Stomach (tissue), 8 donors: ENCODE measurements at regions not wholly inside any gene's neighbourhood (a gene's known extent, or its start where the extent isn't known, plus 50 kb on each side); places are given as distances from the start of the nearest gene placed in this dataset.

Experiments
- DNase-seq, 2 donors: peaks; one replicate each; pipeline versions ENCODE4 v3.0.0 to v3.0.0-alpha.2; 2013 to 2019
- H3K27ac ChIP-seq, 5 donors: fragments of 200-600 bp in 4 of 5; sonication (generic) in 4 of 5; one replicate each; pipeline ENCODE4 v1.5.1; 2013 to 2019; ENCODE audit warnings: mild to moderate bottlenecking in 1 of 5, moderate library complexity in 1 of 5
- H3K27me3 ChIP-seq, 3 donors: fragments of 200-600 bp; sonication (generic); one replicate each; pipeline ENCODE4 v1.5.1; 2017 to 2019; ENCODE audit warnings: mixed run types in 1 of 3
- H3K36me3 ChIP-seq, 4 donors: fragments of 200-600 bp; sonication (generic); 1 replicate in 3 of 4; 2 replicates in 1 of 4; pipeline ENCODE4 v1.5.1; 2016 to 2019
- H3K4me1 ChIP-seq, 4 donors: fragments of 200-600 bp; sonication (generic); one replicate each; pipeline ENCODE4 v1.5.1; 2016 to 2019
- H3K4me3 ChIP-seq, 4 donors: fragments of 200-600 bp; sonication (generic) in 3 of 4; one replicate each; pipeline ENCODE4 v1.5.1; 2016 to 2019; ENCODE audit warnings: mild to moderate bottlenecking in 1 of 4
- H3K9me3 ChIP-seq, 4 donors: fragments of 200-600 bp; sonication (generic); one replicate each; pipeline ENCODE4 v1.5.1; 2016 to 2019
- CTCF ChIP-seq, 7 experiments: fragments of 450-650 bp in 4 of 7; fragments of 200-600 bp in 3 of 7; sonication (generic) in 3 of 7; IDR thresholded peaks; one replicate each; pipeline ENCODE4 v1.5.1; 2016 to 2019; ENCODE audit warnings: antibody characterized with exemption in 7 of 7, control low read depth in 2 of 7, mild to moderate bottlenecking in 1 of 7
- EP300 ChIP-seq: sonication (generic); formaldehyde crosslinking; IDR thresholded peaks from one replicate; pipeline ENCODE4 v1.6.1; 2017; ENCODE audit warnings: antibody characterized with exemption
- POLR2A ChIP-seq, 4 donors: fragments of 450-650 bp; IDR thresholded peaks; one replicate each; pipeline ENCODE4 v1.6.1; 2016; ENCODE audit warnings: antibody characterized with exemption in 4 of 4, control low read depth in 2 of 4, mild to moderate bottlenecking in 1 of 4, moderate library complexity in 1 of 4
- POLR2AphosphoS5 ChIP-seq, 3 donors: sonication (generic); formaldehyde crosslinking; IDR thresholded peaks; one replicate each; pipeline ENCODE4 v1.6.1; 2016; ENCODE audit warnings: antibody characterized with exemption in 3 of 3
- WGBS, 5 donors: extraction: QIAGEN DNeasy Blood & Tissue Kit in 3 of 5; methylation state at CpG; one replicate each; pipeline versions ENCODE4 v1.1.5 to v1.1.7; 2013 to 2018; 5-methylcytosine and 5-hydroxymethylcytosine counted together
- intact Hi-C: fragments of 100-400 bp; cut with DNase I; formaldehyde crosslinking; loops from one replicate; pipeline ENCODE4 v1.15.1; 2023; ENCODE audit warnings: low total_unique reads
- donor health status: healthy with polysubstance abuse.
- donor health status: Bipolar disorder and iron deficiency.
- donor health status: healthy.

GRCh38 chr2:66344087-66344663, 90.8 kb upstream of the MEIS1 start:
- no peaks in the 10 kb centered on the region for H3K9me3 ChIP-seq
- H3K4me3 ChIP-seq, result no peak overlapping the region
- TF ChIP-seq POLR2A (IDR thresholded peaks at IDR 0.05) (no peak), CTCF (IDR thresholded peaks at IDR 0.05) (no peak), POLR2AphosphoS5 (IDR thresholded peaks at IDR 0.05) (no peak), EP300 (no peak)
- H3K4me1 ChIP-seq, result no peaks in the 10 kb centered on the region
- WGBS, 5 donors, result 64 to 92% (median 88%) methylated on average over 1 of the region's 1 CpG
- no peaks in the 10 kb centered on the region for H3K27me3 ChIP-seq
- intact Hi-C loops, result no loop called here
- no peak for DNase-seq
- no peaks in the 10 kb centered on the region for H3K36me3 ChIP-seq
- no peak overlapping the region for H3K27ac ChIP-seq

- DNase-seq, result no peak
- Histone ChIP-seq H3K4me1 (no peaks in the 10 kb centered on the region), H3K27me3 (no peaks in the 10 kb centered on the region), H3K4me3 (no peak overlapping the region), H3K27ac (no peak overlapping the region), H3K36me3 (no peaks in the 10 kb centered on the region), H3K9me3 (no peaks in the 10 kb centered on the region)
- 50 to 74% (median 66%) methylated on average over 1 of the region's 1 CpG for WGBS, 5 donors
- TF ChIP-seq EP300 (no peak), CTCF (IDR thresholded peaks at IDR 0.05) (no peak), POLR2A (IDR thresholded peaks at IDR 0.05) (no peak), POLR2AphosphoS5 (IDR thresholded peaks at IDR 0.05) (no peak)
- intact Hi-C loops, result no loop called here
Observed at GRCh38 chr2:66343259-66343658, 91.7 kb upstream of the MEIS1 start.

GRCh38 chr2:66340521-66340920, 94.4 kb upstream of the MEIS1 start:
- WGBS, 5 donors, result 72 to 79% (median 75%) methylated on average over 5 of the region's 5 CpGs
- intact Hi-C loops, result no loop called here
- no peak overlapping the region for H3K27ac ChIP-seq
- no peaks in the 10 kb centered on the region for H3K9me3 ChIP-seq
- TF ChIP-seq POLR2A (IDR thresholded peaks at IDR 0.05) (no peak), CTCF (IDR thresholded peaks at IDR 0.05) (no peak), POLR2AphosphoS5 (IDR thresholded peaks at IDR 0.05) (no peak), EP300 (no peak)
- H3K4me1 ChIP-seq, result no peaks in the 10 kb centered on the region
- H3K36me3 ChIP-seq, result no peaks in the 10 kb centered on the region
- H3K27me3 ChIP-seq, result no peaks in the 10 kb centered on the region
- no peak overlapping the region for H3K4me3 ChIP-seq
- no peak for DNase-seq

GRCh38 chr2:66334237-66335029, 100.5 kb upstream of the MEIS1 start:
- TF ChIP-seq EP300 (no peak), POLR2A (IDR thresholded peaks at IDR 0.05) (no peak), POLR2AphosphoS5 (IDR thresholded peaks at IDR 0.05) (no peak), CTCF (IDR thresholded peaks at IDR 0.05) (no peak)
- Histone ChIP-seq H3K27me3 (no peaks in the 10 kb centered on the region), H3K9me3 (no peaks in the 10 kb centered on the region), H3K27ac (no peak overlapping the region), H3K4me3 (no peak overlapping the region), H3K4me1 (no peaks in the 10 kb centered on the region), H3K36me3 (no peaks in the 10 kb centered on the region)
- intact Hi-C loops, result no loop called here
- WGBS, 5 donors, result 78 to 85% (median 83%) methylated on average over 10 of the region's 10 CpGs
- DNase-seq, result peak in 1 of 2 donors; percentile 10
